Lower leg skin (tissue), 3 donors: ENCODE measurements at regions not wholly inside any gene's neighbourhood (a gene's known extent, or its start where the extent isn't known, plus 50 kb on each side); places are given as distances from the start of the nearest gene placed in this dataset.

Experiments
- POLR2A ChIP-seq, 2 donors: fragments of 450-650 bp; IDR thresholded peaks; one replicate each; pipeline ENCODE4 v1.6.1; 2016 to 2017; ENCODE audit warnings: antibody characterized with exemption in 2 of 2, mild to moderate bottlenecking in 1 of 2, moderate library complexity in 1 of 2
- TF ChIP-seq, protein P1 (sequence below), 3 donors: fragments of 450-650 bp; IDR thresholded peaks; one replicate each; pipeline ENCODE4 v1.5.1; 2016; ENCODE audit warnings: antibody characterized with exemption in 3 of 3, mild to moderate bottlenecking in 3 of 3, moderate library complexity in 2 of 3

DNA sequence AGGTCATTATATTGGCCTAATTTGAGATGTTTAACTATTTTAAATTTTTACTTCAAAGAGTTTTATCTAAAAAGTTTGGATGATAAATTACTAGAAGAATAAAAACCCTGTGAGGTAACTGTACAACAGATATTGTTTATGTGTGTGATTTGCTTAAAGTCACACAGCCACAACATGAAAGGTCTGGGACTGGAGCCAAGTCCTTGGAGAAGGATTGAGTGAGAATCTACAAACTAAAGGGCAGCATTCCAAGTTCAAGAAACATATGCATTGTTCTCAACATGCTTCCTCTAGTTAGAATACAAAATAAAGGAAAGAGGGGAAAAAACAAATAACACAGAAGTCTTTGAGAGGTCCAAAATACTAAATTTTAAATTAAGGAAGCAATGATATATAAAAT lies 131.5 kb upstream of the MON1B start:
- TF ChIP-seq POLR2A (IDR thresholded peaks at IDR 0.05), result no peak
- TF ChIP-seq, protein P1, sequence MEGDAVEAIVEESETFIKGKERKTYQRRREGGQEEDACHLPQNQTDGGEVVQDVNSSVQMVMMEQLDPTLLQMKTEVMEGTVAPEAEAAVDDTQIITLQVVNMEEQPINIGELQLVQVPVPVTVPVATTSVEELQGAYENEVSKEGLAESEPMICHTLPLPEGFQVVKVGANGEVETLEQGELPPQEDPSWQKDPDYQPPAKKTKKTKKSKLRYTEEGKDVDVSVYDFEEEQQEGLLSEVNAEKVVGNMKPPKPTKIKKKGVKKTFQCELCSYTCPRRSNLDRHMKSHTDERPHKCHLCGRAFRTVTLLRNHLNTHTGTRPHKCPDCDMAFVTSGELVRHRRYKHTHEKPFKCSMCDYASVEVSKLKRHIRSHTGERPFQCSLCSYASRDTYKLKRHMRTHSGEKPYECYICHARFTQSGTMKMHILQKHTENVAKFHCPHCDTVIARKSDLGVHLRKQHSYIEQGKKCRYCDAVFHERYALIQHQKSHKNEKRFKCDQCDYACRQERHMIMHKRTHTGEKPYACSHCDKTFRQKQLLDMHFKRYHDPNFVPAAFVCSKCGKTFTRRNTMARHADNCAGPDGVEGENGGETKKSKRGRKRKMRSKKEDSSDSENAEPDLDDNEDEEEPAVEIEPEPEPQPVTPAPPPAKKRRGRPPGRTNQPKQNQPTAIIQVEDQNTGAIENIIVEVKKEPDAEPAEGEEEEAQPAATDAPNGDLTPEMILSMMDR (IDR thresholded peaks at IDR 0.05), result no peak
